GM12891 (cell line): ENCODE measurements at regions not wholly inside any gene's neighbourhood (a gene's known extent, or its start where the extent isn't known, plus 50 kb on each side); places are given as distances from the start of the nearest gene placed in this dataset.

Experiments
- DNase-seq: peaks from one replicate; pipeline ENCODE4 v3.0.0; 2011; ENCODE audit warnings: low spot score; ENCODE audit not compliant: insufficient read length
- FAIRE-seq: peaks from 2 replicates; lab custom pipeline; 2011; peaks lifted over from hg19 to GRCh38; lab: Jason Lieb, UNC
- PAX5 ChIP-seq: IDR thresholded peaks from 2 replicates; pipeline ENCODE4 v1.6.1; 2011; ENCODE audit warnings: low read length, moderate library complexity, mild to moderate bottlenecking; ENCODE audit not compliant: insufficient read depth, severe bottlenecking
- POLR2A ChIP-seq: IDR thresholded peaks from 2 replicates; pipeline ENCODE4 v1.6.1; 2011; ENCODE audit warnings: low read depth, low read length, control low read depth
- POLR2AphosphoS5 ChIP-seq: IDR thresholded peaks from 2 replicates; pipeline ENCODE4 v1.6.1; 2011; ENCODE audit warnings: low read depth, low read length, control low read depth
- POU2F2 ChIP-seq: IDR thresholded peaks from 2 replicates; pipeline ENCODE4 v1.6.1; 2011; ENCODE audit warnings: low read depth, mild to moderate bottlenecking, control low read depth, low read length, moderate library complexity
- SPI1 ChIP-seq: IDR thresholded peaks from 2 replicates; pipeline ENCODE4 v1.6.1; 2011; ENCODE audit warnings: low read depth, low read length, control low read depth
- TAF1 ChIP-seq: IDR thresholded peaks from 2 replicates; pipeline ENCODE4 v1.6.1; 2011; ENCODE audit warnings: low read depth, low read length, control low read depth

GRCh38 chr11:37505406-37505805, 907.4 kb upstream of the RAG2 start:
- FAIRE-seq = no peak
- DNase-seq = no peak
- no peak for TF ChIP-seq POU2F2
- TF ChIP-seq POLR2AphosphoS5 = no peak
- no peak for TF ChIP-seq PAX5
- TF ChIP-seq TAF1 = no peak
- TF ChIP-seq SPI1 = no peak
- no peak for TF ChIP-seq POLR2A

- TF ChIP-seq SPI1 (no peak), PAX5 (no peak), TAF1 (no peak), POU2F2 (no peak), POLR2A (no peak), POLR2AphosphoS5 (no peak)
- DNase-seq (no peak), FAIRE-seq (no peak)
Measured at GRCh38 chr11:37504921-37505320, 906.9 kb upstream of the RAG2 start.

GRCh38 chr11:37504060-37504611, 906.1 kb upstream of the RAG2 start:
- FAIRE-seq = peak; percentile 88
- peak; percentile 2 for DNase-seq
- TF ChIP-seq TAF1 = no peak
- TF ChIP-seq POU2F2 = peak; percentile 85
- TF ChIP-seq SPI1 = peak; percentile 46; the same call in 1 of the 2 replicates
- TF ChIP-seq POLR2AphosphoS5 = no peak; the same call in 1 of the 2 replicates
- no peak for TF ChIP-seq PAX5
- TF ChIP-seq POLR2A = no peak

GRCh38 chr11:37503411-37504059, 905.5 kb upstream of the RAG2 start:
- DNase-seq = no peak
- no peak for FAIRE-seq
- TF ChIP-seq PAX5 (no peak), POU2F2 (no peak), TAF1 (no peak), POLR2A (no peak), SPI1 (no peak), POLR2AphosphoS5 (no peak)

GRCh38 chr11:37502202-37502601, 904.2 kb upstream of the RAG2 start:
- FAIRE-seq (no peak), DNase-seq (no peak)
- no peak for TF ChIP-seq PAX5
- no peak for TF ChIP-seq POU2F2
- TF ChIP-seq SPI1 = no peak
- no peak for TF ChIP-seq POLR2AphosphoS5
- no peak for TF ChIP-seq POLR2A
- no peak for TF ChIP-seq TAF1

- no peak for DNase-seq
- FAIRE-seq = no peak
- no peak for TF ChIP-seq POLR2A
- no peak for TF ChIP-seq SPI1
- no peak for TF ChIP-seq TAF1
- no peak for TF ChIP-seq POU2F2
Measured at GRCh38 chr11:37500425-37500824, 902.4 kb upstream of the RAG2 start.

GRCh38 chr11:37497326-37497725, 899.3 kb upstream of the RAG2 start:
- no peak for TF ChIP-seq POU2F2
- no peak for TF ChIP-seq PAX5
- TF ChIP-seq POLR2AphosphoS5 = no peak
- no peak for TF ChIP-seq POLR2A
- no peak for TF ChIP-seq TAF1
- FAIRE-seq (no peak), DNase-seq (no peak)

GRCh38 chr11:37496201-37496600, 898.2 kb upstream of the RAG2 start:
- no peak for TF ChIP-seq POU2F2
- no peak for TF ChIP-seq SPI1
- TF ChIP-seq POLR2A = no peak
- TF ChIP-seq TAF1 = no peak
- no peak for TF ChIP-seq POLR2AphosphoS5
- no peak for TF ChIP-seq PAX5
- FAIRE-seq (no peak), DNase-seq (no peak)

GRCh38 chr11:37484298-37484697, 886.3 kb upstream of the RAG2 start:
- TF ChIP-seq SPI1 = no peak
- no peak for TF ChIP-seq POLR2A
- TF ChIP-seq POU2F2 = no peak
- TF ChIP-seq POLR2AphosphoS5 = no peak
- TF ChIP-seq PAX5 = no peak
- TF ChIP-seq TAF1 = no peak
- DNase-seq (no peak), FAIRE-seq (no peak)

- no peak for DNase-seq
- TF ChIP-seq SPI1 = no peak
- no peak for TF ChIP-seq POLR2A
- no peak for TF ChIP-seq TAF1
- no peak for TF ChIP-seq POU2F2
- no peak for TF ChIP-seq POLR2AphosphoS5
- no peak for FAIRE-seq
Measured at GRCh38 chr11:37483761-37484160, 885.7 kb upstream of the RAG2 start.
